NCI-H526 treated with DMSO at 0.1 percent for 48 hours (cell line): ENCODE measurements at regions not wholly inside any gene's neighbourhood (a gene's known extent, or its start where the extent isn't known, plus 50 kb on each side); places are given as distances from the start of the nearest gene placed in this dataset.

Source experiments
- DNase-seq: peaks from one replicate; lab custom pipeline; 2025; lab: John Stamatoyannopoulos, UW

DNA sequence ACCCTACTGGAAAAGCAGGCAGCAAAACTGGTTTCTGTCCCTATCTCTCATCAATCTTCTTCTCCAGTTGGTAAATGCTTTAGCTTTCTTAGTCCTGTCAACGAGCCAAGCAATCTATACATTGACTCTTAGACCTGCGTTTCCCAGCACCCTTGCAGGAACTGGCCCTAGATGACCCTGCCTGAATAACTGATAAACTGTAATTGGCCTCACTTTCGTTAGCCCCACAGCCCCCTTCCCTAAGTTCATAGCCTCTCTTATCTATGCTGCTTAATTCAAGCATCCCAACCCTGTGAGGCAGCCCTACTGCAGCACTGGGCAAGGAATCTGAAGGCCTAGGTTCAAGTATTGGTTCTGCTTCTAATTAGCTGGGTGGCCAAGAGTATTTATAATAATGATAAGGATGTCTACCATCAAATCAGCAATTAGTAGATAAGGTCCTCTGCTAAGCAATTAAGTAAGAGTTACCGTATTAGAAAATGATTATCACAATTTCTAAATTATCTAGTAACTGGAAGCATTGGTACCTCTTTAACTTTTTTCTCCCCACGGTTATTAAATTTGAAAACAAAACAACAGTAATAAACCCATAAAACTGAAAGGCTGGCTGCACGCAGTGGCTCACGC is 86.4 kb upstream of the RMDN2 start:
- no peak for DNase-seq

DNA sequence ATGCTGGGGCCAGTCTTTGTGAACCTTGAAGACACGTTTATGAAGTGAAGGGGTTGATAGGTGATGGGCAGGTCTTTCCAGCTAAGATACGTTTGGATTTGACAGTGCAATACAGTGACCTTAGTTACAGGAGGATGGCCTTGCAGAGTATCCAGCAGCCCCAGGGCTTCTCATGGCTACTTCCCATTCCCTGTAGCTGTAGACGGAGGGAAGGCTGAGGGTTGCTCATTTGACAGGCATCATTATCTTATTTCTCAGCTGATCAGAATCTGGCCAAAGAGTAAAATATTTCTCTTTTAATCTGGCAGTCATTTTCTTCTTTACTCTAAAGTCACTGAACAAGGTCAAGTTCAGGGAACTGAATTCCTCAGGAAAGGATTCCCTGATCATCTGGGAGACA is 85.1 kb upstream of the RMDN2 start:
- no peak for DNase-seq

DNA sequence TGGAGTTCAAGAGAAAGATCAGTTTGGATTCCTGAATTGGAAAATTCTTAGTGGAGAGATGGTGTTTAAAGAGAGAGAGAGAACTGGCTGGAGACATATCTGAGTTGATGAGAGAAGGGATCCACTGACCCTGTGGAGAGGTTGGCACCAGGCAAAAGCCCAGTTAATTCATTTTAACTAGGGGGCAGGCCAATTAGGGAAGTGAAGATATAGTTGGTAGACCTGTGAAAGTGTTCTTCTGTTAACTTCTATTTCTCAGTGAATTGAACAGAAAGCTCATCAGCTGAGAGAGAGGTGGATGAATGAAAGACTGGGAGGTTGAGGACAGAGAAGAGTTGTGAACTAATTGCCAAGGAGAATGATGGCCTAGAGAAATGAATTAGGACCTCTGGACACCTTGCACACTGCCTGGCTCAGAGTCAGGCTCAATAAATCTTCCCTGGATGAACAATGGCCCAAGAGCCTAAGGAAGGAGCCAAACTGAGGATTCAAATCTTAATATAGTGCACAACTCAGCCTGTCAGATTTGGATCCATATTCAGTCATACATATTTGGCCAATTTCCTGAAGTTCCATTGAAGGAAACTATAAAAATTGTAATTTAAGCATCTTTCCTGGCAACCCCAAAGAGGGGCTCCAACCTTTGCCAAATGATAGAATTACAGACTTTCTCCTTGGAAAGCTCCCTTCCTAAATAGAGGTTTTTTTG is 82.2 kb upstream of the RMDN2 start:
- DNase-seq, result no peak

DNA sequence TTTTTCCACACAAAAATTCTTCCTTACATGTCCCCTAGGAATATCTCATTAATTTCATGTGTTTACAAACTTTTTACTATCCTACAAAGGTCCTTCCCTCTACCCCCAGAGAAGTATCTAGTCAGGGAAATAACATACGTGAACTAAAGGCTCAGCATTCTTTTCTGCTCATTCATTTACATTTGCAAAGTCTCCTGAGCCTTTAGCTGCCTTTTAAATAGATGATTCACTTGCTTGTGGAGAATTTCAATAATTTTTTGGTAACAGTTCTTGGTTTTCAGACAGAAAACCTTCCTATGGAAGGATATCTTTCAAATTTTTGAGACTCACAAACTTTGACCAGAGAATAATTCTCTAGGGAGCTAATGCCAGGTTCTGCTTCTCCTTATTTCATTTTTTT is 81.5 kb upstream of the RMDN2 start:
- DNase-seq, result no peak

DNA sequence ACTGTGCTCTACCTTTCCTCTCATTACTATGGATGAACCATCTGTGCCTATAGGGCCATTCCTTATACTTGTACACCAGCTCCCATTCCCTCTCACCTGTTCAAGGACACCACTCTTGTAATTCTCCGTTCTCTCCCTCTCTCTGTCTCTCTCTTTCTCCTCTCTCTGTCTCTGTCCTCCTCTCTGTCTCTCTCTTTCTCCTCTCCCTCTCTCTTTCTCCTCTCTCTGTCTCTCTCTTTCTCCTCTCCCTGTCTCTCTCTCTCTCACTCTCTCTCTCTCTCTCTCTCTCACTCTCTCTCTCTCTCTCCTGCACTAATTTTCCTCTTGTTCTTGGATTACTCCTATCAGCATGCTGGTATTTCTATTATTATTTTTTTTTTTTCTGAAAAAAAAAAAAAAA is 78.9 kb upstream of the RMDN2 start:
- DNase-seq, result no peak

DNA sequence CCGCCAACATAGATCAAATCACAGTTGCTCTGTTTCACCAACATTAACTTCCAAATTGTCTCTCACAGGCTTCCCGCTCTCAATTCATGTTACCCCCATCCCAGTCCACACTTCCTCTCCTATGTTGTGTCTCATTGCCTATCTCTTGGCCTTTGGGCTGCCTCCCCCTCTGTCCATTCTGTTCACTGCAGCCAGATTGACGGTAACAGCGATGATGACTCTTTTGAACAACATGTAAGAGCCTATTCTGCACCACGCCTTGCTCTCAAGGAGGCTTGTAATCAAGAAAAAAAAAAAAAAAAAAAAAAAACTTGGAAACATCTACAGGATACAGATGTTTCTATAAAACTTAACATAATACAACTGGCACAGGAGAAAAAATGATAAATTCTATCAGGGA is 77.3 kb upstream of the RMDN2 start:
- no peak for DNase-seq

DNA sequence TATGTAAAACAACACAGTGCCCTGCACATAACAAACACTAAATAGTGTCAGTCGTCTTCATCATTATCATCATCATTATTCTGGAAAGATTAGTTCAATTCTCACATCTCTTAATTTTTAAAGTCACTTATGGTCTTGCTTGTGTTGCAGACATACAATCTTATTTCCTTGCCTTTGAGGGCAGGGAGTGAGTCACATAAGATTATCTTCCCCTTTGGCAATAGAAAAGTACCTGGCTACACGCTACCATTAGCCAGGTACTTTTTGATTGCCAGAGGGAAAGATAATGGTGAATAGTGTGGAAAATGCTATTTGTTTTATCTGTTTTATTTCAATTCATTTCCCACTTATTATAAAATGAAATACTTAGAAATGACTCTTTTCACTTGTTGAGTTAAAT is 76.6 kb upstream of the RMDN2 start:
- no peak for DNase-seq

DNA sequence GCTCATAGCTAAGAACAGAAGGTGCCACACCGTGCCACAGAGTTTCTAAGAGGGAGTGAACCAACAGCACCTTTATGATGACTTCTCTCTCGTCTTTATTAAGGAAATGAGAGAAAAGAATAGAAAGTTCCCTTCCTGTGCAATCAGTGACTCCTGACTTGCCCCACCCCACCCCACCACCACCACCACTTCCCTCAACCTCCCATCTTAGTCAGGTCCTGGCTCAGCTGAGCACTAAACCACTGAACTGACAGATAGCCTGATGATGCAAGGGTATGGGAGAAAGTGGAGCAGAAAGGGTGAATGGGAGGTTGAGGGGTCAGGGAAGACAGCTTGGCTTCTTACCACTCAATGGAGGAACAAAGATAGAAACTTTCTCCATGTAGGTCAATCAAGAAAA is 75.2 kb upstream of the RMDN2 start:
- no peak for DNase-seq

DNA sequence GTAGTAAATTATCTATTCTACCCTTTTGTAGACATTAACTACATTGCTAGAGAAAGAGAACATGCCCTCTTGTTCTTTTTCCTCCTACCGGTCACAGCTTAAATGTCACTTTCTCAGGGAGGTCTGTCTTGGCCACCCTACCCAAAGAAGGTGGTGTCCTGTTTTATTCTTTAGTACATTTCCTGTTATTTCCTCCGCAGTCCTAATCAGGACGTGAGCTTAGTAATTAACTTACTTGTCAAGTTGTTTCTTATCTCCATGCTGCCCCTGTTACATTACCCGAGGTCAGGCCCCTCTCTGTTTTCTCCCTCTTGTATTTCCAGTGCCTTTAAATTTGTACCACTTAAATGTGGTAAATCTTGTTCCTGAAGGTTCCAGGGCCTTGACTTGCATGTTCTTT is 73.7 kb upstream of the RMDN2 start:
- no peak for DNase-seq

DNA sequence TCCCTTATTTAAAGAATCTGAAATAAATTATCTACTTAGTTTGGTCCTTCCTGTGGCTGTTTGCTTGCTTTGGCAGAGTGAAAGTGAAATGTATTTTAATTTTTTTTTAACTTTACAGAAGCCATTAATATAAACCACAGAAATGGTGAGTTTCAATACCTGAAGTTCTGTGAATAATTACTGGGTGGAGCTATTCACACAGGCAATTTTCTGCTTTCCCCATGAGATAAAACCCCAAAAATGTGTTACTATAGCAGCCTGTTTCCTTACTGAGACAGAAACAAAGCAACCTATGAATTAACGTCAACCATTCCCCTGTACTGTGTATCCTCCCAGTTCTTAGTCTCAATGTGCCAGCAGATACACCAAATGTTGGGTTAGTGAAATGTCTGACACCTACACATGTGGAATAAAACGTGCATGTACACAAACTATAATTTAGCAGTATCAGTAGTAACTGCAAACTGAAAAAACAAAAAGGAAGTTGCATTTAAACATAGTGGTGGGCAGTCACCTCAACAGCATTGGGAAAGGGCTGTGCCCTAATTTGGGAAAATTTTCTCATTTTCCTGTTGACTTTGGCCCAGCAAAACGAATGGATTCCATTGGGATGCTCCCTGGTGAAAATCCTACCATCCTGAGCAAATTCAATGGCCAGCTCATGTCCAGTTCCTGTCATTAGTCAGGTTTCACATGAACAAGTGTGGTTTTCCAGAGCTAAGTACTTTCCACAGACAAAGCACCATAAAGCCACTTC is 73.1 kb upstream of the RMDN2 start:
- DNase-seq, result no peak

DNA sequence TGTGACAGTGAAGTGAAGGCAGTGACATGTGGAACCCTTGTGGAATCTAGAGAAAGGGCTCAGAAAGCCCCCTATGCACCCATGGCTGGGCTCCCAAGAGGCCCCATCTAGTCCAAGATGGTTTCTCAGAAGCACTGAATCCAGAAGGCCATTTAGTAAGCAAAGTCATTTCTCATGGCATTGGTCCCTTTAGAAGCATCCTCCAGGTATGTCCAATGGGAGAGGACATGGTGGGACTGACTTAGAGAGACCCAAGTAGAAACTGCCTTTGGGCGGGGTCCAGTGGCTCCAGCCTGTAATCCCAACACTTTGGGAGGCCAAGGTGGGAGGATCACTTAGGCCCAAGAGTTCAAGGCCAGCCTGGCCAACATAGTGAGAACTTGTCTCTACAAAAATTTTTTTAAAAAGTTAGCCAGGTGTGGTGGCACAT is 72.5 kb upstream of the RMDN2 start:
- DNase-seq, result no peak

DNA sequence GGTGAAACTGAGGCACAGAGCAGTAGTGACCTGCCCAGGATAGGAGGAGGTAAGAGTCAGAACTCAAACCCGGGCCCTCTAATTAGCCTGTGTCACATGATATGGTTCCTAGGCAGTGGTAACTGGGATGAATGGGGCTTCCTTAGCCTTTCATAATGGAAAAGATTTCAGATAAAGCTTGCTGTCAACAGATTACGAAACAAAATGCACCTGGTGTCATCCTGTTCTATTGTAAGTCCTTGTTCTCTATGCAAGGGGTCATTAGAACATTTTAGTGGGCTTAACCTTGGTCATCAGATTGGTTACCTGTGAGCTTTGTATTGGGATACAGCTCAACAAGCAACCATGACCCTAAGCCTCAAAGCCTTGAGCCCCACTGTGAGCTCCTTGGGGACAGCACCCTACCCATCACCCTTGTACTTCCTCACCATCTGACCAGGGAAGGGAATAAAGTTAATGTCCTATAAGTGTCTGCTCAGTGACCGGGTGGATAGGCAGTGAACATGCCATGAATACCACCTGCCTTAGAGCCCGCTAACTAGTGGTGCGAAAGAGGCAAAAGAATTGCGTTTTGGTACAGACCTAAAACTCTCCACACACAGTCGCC is 70.3 kb upstream of the RMDN2 start:
- no peak for DNase-seq

DNA sequence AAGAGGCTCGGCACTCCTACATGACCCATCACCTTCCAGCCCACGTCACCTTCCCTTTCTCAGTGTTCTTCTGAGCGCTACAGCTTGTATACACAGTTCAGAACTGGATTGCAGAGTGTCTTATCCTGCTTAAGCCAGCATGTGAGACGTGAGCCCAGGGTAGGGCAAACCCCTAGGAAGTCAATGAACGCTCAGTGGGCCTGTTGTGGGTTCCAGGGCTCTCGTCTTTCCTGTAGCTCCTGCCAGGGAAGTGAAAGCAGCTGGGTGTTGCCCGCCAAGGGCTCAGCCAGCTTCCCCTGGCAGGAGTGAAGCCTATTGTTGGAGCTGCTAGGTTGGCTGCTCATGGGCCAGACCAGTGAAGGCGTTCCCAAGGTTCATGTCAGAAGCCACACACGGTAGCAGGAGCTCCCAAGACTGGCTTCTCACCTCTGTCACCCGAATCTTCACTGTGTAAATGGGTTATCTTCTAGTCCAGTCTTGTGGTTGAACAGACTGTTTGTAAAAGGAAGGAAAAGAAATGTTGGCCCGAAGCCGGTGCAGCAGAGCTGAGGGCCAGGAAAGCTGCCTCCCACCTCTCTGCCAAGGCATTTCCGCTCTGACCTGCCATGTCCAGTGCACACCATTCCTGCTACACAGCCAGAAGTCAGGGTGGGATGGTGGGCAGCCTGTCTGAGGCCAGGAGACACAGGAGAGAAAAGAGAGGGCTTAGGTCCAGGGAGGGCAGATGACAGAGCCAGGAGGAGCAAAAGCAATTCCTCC is 69.6 kb upstream of the RMDN2 start:
- no peak for DNase-seq

DNA sequence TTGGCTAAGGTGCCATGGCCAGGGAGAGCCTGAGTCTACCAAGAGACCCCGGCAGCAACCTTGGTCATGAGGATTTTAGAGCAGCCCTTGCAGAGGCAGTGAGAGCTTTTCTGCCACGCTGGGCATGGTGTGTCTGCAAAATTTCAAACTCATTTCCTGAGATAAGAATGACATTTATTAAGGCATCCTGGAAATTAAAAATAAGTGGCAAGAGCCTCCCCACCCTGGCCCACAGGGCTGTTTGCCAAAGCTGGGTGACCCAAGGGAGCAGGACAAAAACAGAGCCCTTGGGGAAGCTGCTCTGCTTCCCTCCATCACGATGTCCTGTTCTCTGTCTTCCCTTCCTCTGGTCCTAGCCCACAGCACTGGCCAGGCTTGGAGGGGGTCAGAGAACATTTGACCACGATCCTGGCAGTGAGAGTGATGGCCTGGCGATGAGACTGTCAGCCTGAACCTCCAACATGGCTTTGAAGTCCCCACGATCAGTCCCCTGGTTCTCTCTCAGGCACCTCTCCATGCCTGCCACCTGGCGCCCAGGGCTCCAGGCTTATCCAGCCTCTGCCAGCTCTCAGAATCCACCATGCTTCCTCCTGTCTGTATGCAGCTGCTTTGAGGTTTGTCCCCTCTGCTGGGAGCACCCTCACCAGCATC is 68.9 kb upstream of the RMDN2 start:
- DNase-seq, result no peak

DNA sequence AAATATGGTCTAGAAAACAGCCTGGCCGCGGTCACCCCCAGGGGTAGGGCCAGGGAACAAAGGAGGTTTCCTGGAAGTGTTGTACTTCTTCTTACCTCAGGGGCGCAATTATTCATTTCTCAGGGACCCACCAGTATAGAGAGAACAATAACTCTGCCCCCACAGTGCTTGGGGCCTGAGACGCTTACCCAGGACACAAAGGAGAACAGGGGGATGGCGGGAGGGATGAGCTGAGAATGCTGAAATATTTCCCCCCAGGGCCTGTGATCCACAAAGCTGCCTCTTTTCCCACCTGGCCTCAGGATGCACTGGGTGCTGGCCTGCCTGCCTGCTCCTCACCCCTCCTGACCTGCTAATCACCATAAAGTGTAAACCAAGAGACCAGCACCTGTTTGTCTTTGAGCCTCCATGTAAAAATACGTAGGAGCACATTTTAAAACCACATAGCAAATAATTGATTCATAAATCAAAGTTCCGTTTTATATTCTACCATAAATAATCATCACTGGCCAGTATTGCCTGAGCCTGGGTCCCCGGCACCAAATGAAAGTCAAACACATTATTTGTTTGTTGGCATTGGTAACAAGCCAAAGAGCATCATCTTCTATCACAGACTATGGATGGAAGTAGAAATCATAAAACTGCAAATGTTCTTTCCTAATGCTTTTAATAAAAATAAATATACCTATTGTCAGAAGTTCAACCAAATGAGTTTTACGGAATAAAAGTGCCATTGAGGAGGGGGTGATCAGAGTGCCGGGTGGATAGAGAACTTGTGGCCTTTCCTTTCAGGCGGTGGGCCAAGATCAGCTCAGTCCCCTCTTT is 67.3 kb upstream of the RMDN2 start:
- no peak for DNase-seq

DNA sequence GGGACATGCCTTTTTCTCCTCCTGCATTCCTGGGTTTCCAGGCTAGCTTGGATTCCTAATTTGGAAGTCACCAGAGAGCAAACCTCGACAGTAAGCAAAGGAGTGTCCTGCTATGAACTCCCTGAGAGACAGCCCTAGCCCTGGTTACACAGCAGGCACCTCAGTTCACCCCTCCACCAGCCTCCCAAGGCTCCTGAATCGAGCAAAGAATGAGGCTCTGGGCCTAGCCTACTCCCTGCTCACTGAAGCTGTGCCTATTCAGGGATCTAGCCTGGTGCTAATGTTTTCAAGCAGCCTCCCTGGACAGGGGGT is 66.7 kb upstream of the RMDN2 start:
- DNase-seq, result no peak

DNA sequence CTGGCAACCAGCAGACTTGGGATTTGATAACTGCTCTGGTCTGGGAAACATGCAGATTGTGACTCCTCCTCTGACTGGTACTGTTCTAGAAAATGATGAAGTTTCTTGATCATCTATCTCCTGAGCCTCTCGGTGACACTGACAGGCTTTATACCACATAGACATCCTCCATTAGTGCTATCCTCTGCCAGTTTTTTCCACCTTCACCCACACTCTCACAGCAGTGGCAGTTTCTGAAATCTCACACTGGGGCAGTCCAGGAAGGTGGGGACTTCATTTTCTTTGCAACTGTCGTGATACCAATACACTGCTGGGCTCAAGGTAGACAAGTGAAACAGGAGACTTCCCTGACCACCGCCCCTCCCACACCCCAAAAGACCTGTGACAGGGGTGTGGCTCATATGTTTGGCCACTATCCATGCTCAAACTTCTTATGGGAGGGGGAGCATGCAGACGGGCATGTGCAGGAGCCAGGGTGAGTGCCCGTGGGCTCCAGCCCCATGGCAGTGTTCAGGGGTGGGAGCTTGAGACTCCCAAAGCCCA is 66.3 kb upstream of the RMDN2 start:
- DNase-seq, result no peak

DNA sequence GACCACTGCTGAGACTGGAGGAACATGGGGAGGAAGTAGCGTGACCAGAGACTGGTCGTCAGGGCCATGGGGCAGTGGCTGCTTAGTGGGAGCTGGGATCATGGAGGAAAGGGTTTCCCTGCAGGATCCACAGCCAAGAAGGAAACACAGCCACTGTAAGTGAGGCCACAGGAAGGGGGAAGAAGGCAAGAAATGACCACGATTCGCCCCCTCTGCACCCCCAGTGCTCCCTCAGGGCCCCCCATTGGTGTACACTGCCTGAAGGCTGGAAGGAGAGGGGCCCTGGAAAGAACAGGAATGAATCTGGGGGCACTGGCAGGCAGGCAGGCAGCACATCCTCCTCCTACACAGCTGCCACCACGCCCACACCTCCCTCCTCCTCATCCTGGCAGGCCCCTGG is 62.5 kb upstream of the RMDN2 start:
- no peak for DNase-seq

DNA sequence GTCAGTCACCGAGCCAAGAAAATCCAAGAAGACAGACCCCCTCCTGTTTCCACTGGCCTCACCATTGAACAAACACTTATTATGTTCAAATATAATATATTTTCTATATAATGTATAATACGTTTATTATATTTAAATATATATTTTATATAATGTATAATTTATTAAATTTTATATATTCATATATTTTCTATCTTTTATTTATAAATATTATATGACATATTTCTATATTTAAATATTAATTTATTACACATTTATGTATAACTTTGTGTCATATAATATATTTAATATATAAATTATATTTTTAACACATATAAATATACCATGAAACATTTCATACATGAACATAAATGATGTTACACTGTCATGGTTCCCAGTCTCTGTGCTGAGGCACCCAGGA is 60.9 kb upstream of the RMDN2 start:
- DNase-seq, result no peak

DNA sequence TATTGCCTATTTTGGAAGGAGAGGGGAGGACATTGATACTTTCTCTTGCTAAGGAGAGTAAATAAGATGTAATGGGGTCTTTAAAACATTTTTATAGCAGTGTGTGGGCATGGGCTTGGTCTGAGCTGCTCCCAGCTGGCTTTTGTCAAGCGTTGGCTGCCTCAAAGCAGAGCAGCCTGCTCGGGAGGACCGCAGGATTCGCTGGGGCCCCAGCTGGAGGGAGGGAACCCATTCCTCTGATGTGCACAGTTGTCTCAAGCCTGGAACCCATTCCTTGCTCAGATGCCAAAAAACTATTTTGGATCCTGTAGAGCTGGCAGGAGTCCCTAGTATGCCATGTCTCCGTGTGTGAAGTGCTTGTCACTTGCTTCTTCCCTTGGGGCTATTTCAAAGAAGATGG is 59.4 kb upstream of the RMDN2 start:
- DNase-seq, result no peak
